NCI-H2107 (cell line): ENCODE measurements at regions not wholly inside any gene's neighbourhood (a gene's known extent, or its start where the extent isn't known, plus 50 kb on each side); places are given as distances from the start of the nearest gene placed in this dataset.

Experiments used
- DNase-seq: peaks from one replicate; lab custom pipeline; 2025; lab: John Stamatoyannopoulos, UW

DNA sequence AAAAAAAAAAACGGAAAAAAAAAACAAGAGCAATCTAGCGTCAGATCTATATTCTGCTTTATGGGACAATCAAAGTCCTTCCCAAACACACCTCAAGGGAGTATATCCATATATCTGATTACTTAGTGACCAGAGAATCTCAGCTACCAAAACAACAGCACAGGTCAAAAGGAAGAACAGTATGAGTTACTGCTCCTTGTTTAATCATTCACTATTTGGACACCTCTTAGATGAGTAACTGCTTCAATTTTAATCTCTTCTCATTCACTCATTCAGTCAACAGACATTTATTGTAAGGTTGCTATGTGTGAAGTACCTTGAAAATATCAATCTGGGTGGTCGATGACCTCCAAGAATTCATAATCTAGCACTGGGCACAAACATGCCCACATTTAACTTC, 193.2 kb downstream of the IRS2 start:
- no peak for DNase-seq

DNA sequence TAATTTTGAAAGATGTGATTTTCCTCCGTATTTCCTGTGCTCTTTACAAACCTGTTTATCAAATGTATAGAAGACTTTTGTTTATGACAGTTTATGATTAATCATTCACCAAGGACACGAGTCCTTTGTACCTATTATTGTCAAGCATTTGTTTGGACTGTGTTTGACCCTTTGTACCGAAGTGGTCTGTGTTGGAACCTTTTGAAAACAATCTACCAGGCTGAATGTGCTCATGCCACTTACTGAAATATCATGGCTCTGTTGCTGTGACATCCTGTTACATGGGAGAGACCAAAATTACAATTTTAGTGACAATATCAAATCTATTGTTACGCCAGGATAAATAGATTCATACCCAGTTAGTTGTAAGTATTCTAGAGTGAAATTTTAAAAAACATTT, 193.6 kb downstream of the IRS2 start:
- DNase-seq: no peak

DNA sequence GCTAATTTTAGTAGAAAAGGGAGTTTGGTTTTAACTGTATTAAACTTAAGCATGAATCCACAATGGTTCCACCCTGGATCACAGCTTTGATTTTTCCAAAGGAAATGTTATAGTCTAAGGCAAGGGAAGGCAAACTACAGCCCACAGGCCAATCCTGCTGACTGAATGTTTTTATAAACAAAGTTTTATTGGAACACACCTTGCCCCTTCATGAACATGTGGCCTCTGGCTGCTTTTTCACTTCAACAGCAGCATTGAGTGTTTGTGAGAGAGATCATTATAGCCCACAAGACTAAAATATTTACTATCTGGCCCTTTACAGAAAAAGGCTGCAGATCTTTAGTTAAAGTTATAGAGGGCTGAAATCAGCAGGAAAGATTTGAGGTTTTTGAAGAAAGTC, 198.7 kb downstream of the IRS2 start:
- no peak for DNase-seq

DNA sequence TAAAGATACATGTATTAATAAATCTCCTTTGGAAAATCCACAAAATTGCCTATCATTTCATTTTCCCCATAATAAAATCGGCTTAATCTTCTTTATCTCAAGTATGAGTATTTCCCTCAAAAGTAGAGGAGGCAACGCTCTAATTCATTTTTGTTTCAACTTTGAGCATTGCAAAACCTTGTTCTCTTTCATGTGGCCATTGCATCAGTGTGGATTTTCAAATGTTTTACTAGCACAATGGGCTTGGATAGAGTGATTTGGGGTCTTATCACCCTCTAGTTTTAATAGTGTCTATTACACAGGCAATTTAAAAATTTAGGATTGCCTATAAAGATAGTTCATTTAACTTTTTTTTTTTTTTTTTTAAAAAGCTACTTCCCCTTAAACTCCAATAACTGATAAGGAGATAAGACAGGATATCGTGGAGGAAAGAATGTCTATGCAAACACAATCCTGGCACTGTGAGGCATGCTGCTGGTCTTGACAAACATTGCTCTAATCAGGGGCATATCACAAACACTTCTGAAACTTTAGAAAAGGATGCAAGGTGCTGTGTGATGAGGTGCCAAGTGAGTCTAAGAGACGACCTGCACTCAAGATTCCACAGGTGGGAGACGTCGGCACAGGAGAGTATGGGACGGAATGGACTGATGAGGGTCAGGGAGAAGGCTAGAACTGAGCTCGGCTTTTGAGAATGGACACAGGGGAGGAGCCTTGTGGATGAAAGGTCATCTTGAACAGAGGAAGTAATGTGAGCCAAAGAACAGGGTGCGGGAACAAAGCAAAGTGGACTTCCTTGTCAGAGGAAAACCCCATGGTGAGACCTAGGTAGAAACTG, 199.7 kb downstream of the IRS2 start:
- no peak for DNase-seq

DNA sequence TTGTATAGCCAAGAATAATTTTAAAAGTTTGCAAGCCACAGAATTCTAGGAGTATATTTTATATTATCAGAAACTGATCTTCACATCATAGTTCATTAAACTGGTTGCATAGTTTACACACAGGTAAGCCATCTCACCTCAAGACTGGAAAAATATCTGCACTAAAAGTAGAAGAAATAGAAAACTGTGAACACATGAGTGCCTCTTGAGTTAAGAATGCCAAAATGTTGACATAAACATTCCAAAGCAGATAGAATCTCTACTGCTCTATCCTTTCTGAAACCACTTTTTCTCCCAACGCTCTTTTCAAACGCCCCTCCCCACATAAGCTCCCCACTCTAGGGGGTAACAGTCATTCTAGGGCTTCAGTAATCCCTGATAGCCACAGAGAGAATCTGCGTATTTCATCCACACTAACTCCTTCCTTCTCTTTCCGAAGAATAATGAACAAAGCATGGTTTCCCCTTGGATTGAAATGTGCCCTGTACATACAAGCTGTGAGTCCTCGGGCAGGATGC, 201.5 kb downstream of the IRS2 start:
- no peak for DNase-seq

DNA sequence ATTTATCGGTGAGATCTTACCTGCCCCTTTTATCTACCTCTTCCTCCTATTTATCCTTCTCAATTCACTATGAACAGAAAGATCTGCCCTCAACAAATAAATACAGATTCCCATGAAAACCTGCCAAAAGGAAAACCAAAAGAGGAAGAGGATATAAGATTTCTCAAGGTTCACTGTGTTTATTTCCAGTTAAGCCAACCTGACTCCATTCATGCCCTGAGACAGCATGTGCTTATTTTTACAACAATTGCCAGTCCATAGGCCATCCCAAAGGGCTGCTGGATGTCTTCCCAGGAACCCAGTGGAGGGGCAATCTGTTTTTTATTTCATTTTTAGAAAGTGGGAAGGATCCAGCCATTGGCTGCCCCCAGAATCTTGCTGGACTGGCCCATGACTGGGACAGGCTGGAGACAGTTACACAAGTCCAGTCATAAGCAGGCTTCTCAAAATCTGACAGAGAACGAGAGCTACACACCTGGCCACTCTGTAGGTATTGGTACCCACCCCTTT, 209.1 kb downstream of the IRS2 start:
- DNase-seq: no peak

DNA sequence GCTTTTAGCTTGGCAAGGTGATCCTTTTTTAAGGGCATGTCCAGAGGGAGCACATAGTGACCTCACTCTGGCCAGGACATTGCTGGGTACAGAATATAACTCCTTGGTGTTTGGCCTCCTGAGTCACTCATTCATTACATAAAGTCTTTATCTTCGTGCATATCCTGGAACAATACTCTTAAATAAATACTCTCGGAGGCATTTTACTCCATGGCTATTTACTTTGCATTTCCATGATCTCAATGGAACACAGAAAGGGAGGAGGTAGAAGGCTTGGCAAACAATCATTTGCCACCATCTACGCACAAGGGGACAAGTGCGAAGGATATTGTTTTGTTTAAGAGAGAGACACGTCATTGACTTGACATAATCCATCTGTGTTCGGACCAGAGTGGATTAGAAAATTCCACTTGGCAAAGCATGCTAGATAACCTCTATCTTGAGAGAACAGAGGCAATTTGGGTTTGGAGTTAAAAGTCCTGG, 210.0 kb downstream of the IRS2 start:
- no peak for DNase-seq

DNA sequence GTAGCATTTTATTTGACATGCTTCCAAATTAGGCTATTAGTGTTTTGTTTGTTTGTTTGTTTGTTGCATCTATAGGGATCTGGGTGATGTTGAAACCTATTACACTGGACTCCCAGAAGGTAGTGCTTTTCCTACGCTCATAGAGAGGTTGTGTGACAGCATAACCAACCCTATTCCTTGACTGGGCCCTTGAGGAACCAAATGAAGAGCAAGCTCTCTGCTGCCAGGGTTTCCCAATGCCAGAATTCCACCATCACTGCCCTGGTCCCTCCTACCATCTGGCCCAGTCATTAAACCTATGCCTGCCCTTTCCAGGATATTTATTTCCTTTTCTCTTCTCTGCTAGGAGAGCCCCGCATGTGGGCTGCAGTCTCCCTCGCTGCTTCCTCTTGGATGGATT, 210.6 kb downstream of the IRS2 start:
- no peak for DNase-seq

DNA sequence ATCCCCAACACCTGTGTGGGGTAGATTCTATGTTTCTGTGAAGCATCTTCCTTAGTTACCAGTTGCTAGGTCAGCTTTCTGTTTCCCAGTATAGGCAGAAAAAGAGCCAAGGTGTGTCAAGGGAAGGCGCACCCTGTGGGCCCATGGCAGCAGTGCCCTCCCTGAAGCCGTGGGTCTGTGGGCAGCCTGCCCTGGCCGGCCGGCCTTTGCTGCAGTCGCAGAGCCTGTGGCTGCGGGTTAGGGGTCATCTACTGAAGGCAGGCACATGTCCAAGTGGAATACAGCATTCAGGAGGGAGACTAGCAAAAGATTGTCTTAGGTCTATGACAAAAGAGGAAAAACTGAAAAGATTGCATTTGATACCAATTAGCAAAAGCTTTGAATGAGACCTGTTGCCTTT, 214.0 kb downstream of the IRS2 start:
- DNase-seq: no peak

DNA sequence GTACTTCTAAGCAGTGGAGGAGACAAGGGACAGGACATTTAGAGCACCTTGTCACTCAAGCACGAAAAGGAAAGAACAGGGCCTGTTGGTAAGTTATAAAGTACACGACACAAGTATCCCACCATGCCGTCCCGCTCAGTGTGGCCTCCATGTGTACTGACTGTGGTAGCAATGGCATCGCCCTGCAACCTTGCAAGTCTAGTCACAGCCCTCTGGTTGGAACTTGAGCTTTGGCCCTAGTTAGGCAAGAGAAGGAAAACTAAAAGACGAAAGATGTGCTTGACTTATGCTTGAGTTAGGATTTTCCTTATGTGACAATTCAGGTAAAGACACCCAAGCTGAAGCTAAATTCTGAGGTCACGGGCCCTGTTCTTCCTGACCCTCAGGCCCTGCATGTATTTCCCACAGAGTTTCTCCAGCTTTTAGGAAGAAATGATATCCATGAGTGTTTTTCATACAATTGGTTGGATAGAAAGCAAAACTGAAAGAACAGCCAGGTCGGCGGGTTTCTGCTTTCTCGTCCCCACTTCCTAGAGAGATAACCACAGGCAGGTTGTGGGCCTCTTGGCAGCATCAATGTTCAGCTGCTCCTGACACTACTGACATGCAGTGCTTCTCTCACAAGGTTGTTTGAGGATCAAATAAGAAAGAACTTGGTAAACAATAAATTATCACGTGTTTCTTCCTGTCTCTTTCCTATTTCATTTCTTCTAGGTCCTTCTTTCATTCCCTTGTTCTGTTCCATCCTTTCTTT, 216.2 kb downstream of the IRS2 start:
- no peak for DNase-seq

DNA sequence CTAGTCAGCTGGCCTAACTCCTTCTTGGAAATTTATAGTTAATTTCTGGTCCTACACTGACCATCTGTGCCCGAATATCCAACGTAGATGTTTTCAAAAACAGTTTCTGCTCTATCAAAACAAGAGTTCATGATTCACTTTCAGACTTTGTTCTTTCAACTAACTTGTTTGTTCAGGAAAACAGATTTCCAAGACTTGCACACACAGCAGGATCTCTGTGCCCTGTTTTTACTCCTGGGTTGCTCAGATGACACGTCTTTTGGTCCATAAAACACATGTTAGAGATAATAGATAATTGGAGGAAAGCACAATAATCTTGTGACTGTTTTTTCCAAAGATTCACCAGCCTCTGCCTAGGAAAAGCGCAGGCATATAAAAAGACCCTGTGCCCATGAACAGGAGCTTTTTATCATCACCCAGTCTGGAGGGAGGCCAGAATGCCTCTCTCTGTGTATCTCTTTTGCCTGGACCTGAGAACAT, 218.0 kb downstream of the IRS2 start:
- DNase-seq: no peak

DNA sequence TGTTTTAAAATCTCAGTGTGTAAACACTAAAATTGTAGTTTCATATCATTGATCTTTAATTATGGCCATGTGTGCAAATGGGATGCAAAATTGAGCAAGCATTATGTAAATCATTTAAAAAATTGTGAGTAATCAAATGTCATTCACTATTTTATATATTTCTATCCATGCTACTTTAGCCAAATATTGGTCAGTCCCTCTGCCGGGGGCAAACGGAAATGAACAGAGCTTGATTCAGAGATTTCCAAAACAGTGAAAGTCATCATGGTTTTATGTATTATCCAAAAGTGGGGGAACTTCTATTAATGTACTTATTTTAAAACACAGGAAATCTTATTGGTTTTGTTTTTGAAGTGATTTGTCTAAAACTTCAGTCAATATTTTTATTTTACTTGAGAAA, 219.1 kb downstream of the IRS2 start:
- DNase-seq: no peak

DNA sequence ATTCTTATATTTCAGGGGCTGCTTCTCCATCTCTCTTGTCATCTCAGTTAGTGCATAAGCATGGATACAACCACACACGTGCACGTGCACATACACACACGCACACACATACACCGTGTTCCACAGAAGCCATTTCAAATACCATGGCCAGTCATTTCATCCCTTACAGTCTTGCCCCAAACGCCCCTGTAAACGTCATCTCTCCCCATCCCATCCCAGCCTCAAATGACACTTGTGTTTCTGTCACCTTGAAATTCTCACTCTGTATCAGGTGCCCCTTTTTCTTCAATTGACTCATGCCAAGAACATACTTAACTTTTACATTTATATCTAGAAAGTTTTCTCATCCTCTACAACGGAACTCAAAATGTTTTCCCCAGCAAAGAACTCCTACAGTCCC, 220.5 kb downstream of the IRS2 start:
- DNase-seq: no peak

DNA sequence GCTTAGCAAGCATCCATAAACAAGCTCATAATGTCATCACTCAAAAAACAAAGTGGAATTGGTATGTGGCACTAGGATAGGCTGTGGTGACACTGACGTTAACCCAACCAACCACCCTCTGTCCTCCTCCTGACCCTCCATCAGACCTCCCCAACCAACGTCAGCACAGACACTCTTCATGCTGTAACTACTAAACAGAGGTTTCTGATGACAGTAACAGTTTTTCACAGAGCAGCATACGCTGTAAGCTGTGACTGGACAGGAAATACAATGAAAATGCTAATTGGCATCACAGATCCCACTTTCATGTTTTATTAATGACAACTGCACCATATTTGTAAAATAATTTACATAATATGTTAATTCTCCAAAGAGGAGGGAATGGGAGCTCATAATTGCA, 238.0 kb downstream of the IRS2 start:
- no peak for DNase-seq

DNA sequence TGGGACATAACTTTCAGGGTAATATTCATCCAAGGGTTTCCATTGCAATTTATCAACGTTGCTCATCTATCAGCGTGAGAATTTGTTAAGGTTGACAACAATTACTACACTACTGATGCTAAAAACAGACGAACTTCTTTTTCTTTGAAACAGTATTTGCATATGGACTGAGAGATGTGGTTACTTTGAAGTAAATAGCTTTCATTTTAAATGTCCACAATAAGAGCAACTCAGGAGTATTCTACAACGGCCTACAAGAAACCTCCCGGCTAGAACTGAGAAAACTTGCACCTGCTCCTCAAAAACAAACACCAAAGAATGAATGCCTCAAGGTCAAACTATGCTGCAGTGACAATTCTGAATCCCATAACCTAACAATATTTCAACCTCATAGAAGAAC, 238.4 kb downstream of the IRS2 start:
- no peak for DNase-seq

DNA sequence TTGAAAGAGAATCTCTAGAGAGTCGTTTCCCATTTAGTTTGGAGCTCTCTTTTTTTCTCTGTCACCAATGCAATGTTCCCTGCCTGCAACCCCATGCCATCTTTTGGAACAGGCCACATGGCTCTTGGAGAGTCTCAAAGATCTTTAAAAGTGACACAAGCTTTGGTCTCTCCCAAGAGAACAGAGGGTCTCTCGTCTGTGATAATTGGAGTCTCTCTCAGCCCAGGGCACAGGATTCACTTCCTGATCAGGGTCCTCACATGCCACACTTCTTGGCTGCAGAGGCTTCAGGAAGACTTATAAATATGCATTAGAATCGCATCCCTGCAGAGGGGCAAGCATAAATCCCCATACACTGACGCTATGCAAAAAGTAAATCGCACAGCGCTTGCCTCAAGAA, 240.5 kb downstream of the IRS2 start:
- no peak for DNase-seq

DNA sequence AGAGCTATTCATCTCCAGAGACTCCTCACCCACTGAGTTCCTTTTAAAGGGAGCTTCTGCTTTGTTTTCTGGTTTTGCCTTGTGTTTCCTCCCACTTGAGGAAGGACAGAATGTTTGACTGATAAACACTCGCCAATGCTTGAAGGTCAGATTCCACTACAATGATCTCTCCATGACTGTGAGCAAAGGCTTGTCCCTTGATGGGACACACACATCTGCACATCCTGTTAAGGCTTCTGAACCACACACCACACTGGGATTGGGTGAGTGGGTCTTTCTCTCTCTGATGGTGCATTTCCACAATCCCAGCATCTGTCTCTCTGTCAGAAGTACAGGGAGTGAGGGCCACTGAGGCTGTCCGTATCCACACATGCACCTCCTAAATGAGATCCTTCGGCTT, 245.3 kb downstream of the IRS2 start:
- no peak for DNase-seq

DNA sequence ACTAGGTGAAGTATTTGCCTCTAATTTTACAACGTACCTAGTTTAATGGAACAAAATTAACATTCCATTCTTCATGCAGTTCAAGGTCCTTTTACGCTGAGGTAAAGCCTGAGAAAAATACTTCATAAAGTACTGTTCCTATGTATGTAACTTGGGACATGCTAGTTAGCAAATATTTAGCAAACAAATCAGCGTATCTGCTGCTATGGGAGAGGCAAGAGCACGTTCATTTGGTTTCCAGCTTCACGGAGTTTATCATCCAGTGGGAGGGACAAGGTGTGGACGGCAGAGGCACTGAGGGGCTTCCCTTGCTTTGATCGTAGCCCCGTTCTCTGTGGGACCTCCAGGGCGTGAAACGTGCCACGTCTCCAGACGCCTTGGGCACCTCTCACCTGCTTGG, 248.8 kb downstream of the IRS2 start:
- no peak for DNase-seq

DNA sequence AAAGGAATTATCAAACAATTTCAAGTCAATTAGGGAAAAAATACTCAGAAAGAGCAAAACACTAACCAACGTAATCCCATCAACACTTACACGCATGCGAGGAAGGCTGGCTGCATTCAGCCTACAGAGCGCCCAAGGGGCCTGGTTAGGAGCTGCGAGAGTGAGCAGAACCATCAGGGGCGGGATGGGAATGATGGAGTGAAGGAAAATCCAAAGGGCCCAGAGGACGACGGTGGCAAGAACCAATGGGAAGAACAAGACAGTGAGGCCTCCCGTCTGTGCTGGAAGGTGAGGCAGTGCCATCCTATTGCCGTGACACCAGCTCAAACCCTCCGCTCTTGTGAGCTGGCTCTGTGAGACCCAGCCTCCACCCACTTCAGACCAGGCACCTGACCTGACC, 253.0 kb downstream of the IRS2 start:
- DNase-seq: no peak

DNA sequence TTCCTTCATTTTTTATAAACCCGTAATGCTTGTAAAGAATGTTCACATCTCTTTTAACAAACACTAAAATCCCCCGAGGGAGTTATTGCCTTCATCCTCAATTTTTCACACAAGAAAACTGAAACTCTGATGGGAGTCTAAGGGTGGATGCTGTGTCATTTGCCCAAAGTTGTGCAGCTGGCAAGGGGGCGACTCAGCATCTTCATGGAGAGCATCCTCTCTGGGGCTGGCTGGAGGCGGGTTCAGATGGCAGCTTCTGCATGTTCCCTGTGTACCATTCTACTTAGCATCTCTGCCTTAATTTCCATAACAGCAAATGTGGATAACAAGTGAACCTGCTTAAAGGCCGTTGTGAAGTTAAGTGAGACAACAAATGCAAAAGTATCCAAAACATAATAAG, 256.4 kb downstream of the IRS2 start:
- DNase-seq: no peak

DNA sequence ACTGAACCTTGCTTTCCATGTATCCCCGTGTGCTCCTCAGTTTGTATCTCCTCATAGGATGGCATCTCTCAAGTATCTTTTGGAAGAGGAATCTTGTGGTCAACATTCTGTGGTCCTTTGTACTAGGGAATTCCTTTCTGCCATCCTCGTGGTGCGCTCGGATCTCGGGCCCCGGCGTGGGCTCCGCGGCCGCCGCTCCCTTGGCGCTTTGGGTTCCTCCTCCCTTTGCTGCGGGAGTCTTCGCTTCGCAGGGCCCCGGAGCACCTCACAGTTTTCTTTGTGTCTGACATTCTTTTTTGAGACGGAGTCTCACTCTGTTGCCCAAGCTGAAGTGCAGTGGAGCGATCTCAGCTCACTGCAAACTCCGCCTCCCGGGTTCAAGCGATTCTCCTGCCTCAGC, 264.7 kb downstream of the IRS2 start:
- no peak for DNase-seq

DNA sequence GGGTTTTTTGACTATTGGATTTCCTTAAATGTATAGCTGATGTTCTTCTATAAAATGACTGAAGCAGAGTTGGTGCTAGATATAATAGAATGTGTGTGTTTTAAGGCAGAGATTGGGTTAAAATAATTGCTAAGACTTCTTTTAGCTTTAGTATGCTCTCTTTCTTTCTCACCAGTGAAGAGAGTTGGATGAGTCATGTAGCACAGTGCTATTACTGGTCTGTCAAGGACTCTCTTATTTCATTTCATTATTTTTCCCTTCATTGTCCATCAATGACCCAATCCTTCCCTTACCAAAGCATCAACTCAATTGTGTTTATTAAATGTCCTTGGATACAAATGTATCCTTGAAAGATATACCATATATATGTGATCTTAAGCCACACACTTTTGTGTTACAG, 268.9 kb downstream of the IRS2 start:
- no peak for DNase-seq

DNA sequence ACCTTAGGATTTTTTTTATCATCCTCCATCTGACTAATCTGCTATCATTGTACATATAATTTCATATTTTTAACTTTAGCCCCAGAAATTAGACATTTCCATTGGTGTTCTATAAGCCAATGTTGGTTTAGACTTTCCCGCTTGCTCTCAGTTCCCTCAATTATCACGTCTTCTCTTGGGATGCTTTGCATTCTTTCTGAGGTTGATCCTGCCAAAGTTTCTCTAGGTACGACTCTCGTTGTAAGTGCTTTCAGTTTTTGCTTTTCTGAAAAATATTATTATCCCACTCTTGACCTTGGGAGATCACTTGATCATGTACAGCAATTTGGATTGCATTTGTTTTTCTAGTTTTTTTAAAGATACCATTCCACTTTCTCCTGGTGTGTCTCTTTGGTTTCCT, 270.2 kb downstream of the IRS2 start:
- no peak for DNase-seq
